ENCODE measurements at regions not wholly inside any gene's neighbourhood (a gene's known extent, or its start where the extent isn't known, plus 50 kb on each side); places are given as distances from the start of the nearest gene placed in this dataset.

- no peaks in the 10 kb centered on the region for H3K79me2 ChIP-seq (ENCODE audit: insufficient read depth, low read length)
- H3K9ac ChIP-seq (ENCODE audit: low read length): no peak overlapping the region
- H3K4me2 ChIP-seq (ENCODE audit: low read length): no peak overlapping the region
- H2AFZ ChIP-seq (ENCODE audit: low read length): no peak overlapping the region
- H3K27ac ChIP-seq (ENCODE audit: low read depth, low read length, poor library complexity, severe bottlenecking): no peak overlapping the region
- no peak for TF ChIP-seq CTCF (IDR thresholded peaks at IDR 0.05; ENCODE audit: low read length)
- TF ChIP-seq EZH2 (IDR thresholded peaks at IDR 0.05; ENCODE audit: borderline replicate concordance, low read length): no peak
- H3K9me2 ChIP-seq (ENCODE audit: low read depth, low read length): no peaks in the 10 kb centered on the region
- no peaks in the 10 kb centered on the region for H4K20me1 ChIP-seq (ENCODE audit: insufficient read depth, low read length)
- H3K9me3 ChIP-seq (ENCODE audit: low read length): no peaks in the 10 kb centered on the region
- H3K4me3 ChIP-seq (ENCODE audit: low read depth, low read length, poor library complexity, severe bottlenecking): no peak overlapping the region
- H3K36me3 ChIP-seq (ENCODE audit: insufficient read depth, low read length): no peaks in the 10 kb centered on the region
- H3K4me1 ChIP-seq (ENCODE audit: insufficient read depth, low read length, severe bottlenecking): no peaks in the 10 kb centered on the region
- no peaks in the 10 kb centered on the region for H3F3A ChIP-seq (ENCODE audit: insufficient read depth, low read length)
- H3K27me3 ChIP-seq (ENCODE audit: insufficient read depth, low read length): no peaks in the 10 kb centered on the region
Measured at GRCh38 chr11:96470521-96470920, 80.7 kb downstream of the JRKL start.

- Histone ChIP-seq H3K9me2 (ENCODE audit: low read depth, low read length) (no peaks in the 10 kb centered on the region), H2AFZ (ENCODE audit: low read length) (no peak overlapping the region), H3K79me2 (ENCODE audit: insufficient read depth, low read length) (no peaks in the 10 kb centered on the region), H4K20me1 (ENCODE audit: insufficient read depth, low read length) (no peaks in the 10 kb centered on the region), H3K4me3 (ENCODE audit: low read depth, low read length, poor library complexity, severe bottlenecking) (no peak overlapping the region), H3K4me1 (ENCODE audit: insufficient read depth, low read length, severe bottlenecking) (no peaks in the 10 kb centered on the region), H3K36me3 (ENCODE audit: insufficient read depth, low read length) (no peaks in the 10 kb centered on the region), H3F3A (ENCODE audit: insufficient read depth, low read length) (no peaks in the 10 kb centered on the region), H3K9me3 (ENCODE audit: low read length) (no peaks in the 10 kb centered on the region), H3K4me2 (ENCODE audit: low read length) (no peak overlapping the region), H3K27ac (ENCODE audit: low read depth, low read length, poor library complexity, severe bottlenecking) (no peak overlapping the region), H3K27me3 (ENCODE audit: insufficient read depth, low read length) (no peaks in the 10 kb centered on the region), H3K9ac (ENCODE audit: low read length) (no peak overlapping the region)
- TF ChIP-seq CTCF (IDR thresholded peaks at IDR 0.05; ENCODE audit: low read length) (peak; percentile 32; the same call in 1 of the 2 replicates), EZH2 (IDR thresholded peaks at IDR 0.05; ENCODE audit: borderline replicate concordance, low read length) (no peak)
Measured at GRCh38 chr11:96472085-96472484, 82.3 kb downstream of the JRKL start.

GRCh38 chr11:96474263-96474662 lies 84.5 kb downstream of the JRKL start:
- H2AFZ ChIP-seq (ENCODE audit: low read length): no peak overlapping the region
- no peaks in the 10 kb centered on the region for H3K9me2 ChIP-seq (ENCODE audit: low read depth, low read length)
- H3K9me3 ChIP-seq (ENCODE audit: low read length): no peaks in the 10 kb centered on the region
- no peaks in the 10 kb centered on the region for H3K27me3 ChIP-seq (ENCODE audit: insufficient read depth, low read length)
- H3F3A ChIP-seq (ENCODE audit: insufficient read depth, low read length): no peaks in the 10 kb centered on the region
- no peak overlapping the region for H3K4me3 ChIP-seq (ENCODE audit: low read depth, low read length, poor library complexity, severe bottlenecking)
- no peaks in the 10 kb centered on the region for H4K20me1 ChIP-seq (ENCODE audit: insufficient read depth, low read length)
- TF ChIP-seq EZH2 (IDR thresholded peaks at IDR 0.05; ENCODE audit: borderline replicate concordance, low read length) (no peak), CTCF (IDR thresholded peaks at IDR 0.05; ENCODE audit: low read length) (no peak)
- H3K4me1 ChIP-seq (ENCODE audit: insufficient read depth, low read length, severe bottlenecking): no peaks in the 10 kb centered on the region
- no peaks in the 10 kb centered on the region for H3K79me2 ChIP-seq (ENCODE audit: insufficient read depth, low read length)
- H3K4me2 ChIP-seq (ENCODE audit: low read length): no peak overlapping the region
- H3K9ac ChIP-seq (ENCODE audit: low read length): no peak overlapping the region
- H3K36me3 ChIP-seq (ENCODE audit: insufficient read depth, low read length): no peaks in the 10 kb centered on the region
- no peak overlapping the region for H3K27ac ChIP-seq (ENCODE audit: low read depth, low read length, poor library complexity, severe bottlenecking)
